NT2/D1 (cell line): ENCODE measurements at regions not wholly inside any gene's neighbourhood (a gene's known extent, or its start where the extent isn't known, plus 50 kb on each side); places are given as distances from the start of the nearest gene placed in this dataset.

Source experiments
- SUZ12 ChIP-seq: IDR thresholded peaks from 2 replicates; pipeline ENCODE4 v1.6.1; 2011; ENCODE audit not compliant: insufficient read length, insufficient read depth; ENCODE audit errors: extremely low read depth
- YY1 ChIP-seq: IDR thresholded peaks from 2 replicates; pipeline ENCODE4 v1.6.1; 2011; ENCODE audit not compliant: insufficient read length, insufficient read depth
- ZNF274 ChIP-seq: IDR thresholded peaks from 2 replicates; pipeline ENCODE4 v1.6.1; 2011; ENCODE audit warnings: mild to moderate bottlenecking, low read depth, low read length

DNA sequence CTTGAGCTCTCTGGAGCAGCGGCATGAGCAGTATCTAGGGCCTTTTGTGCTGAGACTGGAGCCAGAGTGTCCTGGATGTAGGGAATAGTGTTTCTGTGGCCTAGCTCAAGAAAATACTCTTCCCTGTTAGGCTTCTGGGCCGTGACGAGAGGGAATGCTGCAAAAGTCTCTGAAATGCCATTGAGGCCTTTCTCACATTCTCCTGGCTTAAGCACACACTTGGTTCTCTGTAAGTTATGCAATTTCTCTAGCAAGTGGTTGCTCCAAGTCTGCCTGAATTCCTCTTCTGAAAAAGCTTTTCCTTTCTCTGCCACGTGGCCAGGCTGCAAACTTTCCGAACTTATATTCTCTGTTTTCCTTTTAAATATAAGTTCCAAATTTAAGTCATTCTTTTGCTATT is 744.4 kb downstream of the GRIK2 start:
- no peak for TF ChIP-seq ZNF274
- no peak for TF ChIP-seq YY1
- TF ChIP-seq SUZ12 = no peak
